GM21423 (cell line): ENCODE measurements at regions not wholly inside any gene's neighbourhood (a gene's known extent, or its start where the extent isn't known, plus 50 kb on each side); places are given as distances from the start of the nearest gene placed in this dataset.
"Not testable (repeated sequence)": the region's sequence is repeated elsewhere in the genome, so short reads cannot be mapped to it uniquely, and the experiment has no call there.

Experiments used
- ATAC-seq: cut with Tn5 transposase; IDR thresholded peaks from one replicate; pipeline ENCODE4 v1.9.1; 2021; ENCODE audit warnings: mild to moderate bottlenecking, moderate library complexity; ENCODE audit not compliant: unreplicated experiment

DNA sequence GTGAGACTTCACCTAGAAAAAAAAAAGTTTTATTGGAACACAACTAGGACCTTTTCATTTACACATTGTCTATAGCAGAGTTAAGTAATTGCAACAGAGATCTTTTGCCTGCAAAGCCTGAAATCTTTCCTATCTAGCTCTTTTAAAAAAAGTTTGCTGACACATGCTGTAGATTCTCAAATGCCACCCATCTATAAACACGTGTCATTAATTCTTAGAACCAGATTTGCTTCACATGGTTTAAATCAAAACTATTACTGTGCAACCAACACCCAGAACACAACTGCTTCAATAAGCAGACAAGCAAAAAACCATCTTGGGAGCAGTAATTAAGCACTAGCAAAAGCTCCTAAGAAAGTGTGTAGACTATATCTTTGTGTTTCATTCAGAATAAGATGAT lies 55.0 kb downstream of the OXSM start:
- no peak for ATAC-seq

DNA sequence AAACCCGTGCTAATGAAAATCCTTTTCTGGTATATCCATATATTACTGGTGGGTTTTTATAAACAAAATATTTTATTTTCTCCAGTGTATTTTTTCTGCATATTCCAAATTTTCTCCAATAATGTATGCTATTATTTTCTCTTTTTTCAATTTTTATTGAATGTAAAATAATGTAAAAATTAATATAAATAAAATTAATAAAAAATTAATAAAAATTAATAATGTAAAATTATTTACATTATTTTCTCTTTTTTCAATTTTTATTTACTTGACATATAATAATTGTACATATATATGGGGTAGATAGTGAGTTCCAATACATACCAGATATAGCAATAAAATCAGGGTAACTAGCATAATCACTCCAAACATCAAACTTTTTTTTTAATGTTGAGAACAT lies 56.4 kb downstream of the OXSM start:
- ATAC-seq, result no peak

DNA sequence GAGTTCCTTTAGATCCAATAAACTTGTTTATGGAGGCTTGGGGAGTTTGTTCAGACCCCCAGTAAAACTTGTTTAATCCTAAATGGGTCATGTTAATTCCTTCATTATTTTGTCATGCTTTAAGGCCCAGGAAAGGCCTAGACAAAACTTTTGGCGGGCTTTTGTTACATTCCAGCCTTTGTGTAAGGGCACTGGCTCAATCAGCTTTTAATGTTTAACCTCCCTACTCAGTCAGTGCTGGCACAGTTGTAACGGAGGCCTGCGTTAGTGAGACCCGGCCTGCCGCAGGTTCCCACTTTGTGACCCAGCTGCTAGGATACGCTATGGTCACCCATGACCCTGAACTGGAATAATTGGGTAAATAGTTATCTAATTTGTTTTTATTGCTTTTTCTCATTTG lies 59.2 kb downstream of the OXSM start:
- ATAC-seq, result no peak

DNA sequence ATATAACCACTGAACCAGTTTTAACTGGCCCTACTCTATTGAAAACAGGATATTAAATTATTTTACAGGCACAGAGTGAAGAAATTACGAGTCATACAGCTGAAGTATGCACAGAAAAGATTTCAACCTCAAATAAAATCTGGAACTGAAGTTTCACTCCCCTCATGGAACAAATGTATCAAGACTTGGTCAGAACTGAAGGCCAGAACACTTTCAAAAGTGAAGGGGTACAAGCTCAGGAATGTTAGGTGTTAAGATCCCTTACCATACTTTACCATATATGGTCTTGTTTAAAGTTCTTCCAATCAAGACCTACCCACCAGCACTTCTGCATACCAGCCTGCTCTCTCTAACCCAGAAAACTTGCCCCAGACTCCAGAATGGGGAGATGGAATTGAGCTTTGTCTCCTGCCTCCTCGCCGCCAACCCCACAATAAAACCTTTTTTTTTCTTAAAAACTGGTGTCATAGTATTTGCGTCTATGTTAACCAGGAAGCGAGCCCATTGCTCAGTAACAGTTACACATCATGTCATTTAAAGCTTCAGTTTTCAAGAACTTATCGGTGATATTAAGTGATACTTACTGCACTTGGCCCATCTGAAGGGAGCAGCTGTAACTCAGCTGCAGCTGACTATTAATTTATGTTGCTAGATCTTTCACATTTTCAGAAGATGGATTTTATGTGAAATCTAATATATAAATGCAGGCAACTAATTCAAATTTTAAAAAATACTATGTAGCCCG lies 59.9 kb downstream of the OXSM start:
- no peak for ATAC-seq

- not testable (repeated sequence) for ATAC-seq
Measured at GRCh38 chr3:25851693-25852259, 61.9 kb downstream of the OXSM start.

- no peak for ATAC-seq
Measured at GRCh38 chr3:25854214-25854613, 64.3 kb downstream of the OXSM start.

DNA sequence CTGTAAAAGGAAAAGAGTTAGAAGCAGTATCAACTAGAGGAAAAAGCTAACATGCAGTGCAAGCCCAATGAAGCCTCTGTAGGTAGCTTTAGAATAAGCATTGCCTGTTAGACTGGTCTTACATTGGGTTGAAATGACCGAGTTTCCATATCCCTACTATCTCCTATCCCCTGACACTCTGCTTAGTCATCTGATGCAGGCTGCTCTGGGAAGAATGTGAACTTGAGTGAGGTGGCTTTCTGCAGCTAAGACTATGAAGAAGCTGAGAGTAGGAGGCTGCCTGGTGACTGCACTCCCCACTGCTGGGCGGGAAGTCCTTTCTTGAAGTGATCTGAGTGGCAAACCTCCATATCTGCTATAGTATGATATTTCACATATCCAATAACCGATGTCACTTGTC lies 64.7 kb downstream of the OXSM start:
- ATAC-seq, result no peak

- ATAC-seq, result no peak
Measured at GRCh38 chr3:25855266-25855784, 65.4 kb downstream of the OXSM start.

GRCh38 chr3:25856902-25857518 lies 67.1 kb downstream of the OXSM start:
- ATAC-seq, result peak; percentile 87

- no peak for ATAC-seq
Measured at GRCh38 chr3:25861566-25861965, 71.7 kb downstream of the OXSM start.

GRCh38 chr3:25863011-25863415 lies 73.1 kb downstream of the OXSM start:
- ATAC-seq, result no peak

GRCh38 chr3:25863416-25863959 lies 73.6 kb downstream of the OXSM start:
- no peak for ATAC-seq

DNA sequence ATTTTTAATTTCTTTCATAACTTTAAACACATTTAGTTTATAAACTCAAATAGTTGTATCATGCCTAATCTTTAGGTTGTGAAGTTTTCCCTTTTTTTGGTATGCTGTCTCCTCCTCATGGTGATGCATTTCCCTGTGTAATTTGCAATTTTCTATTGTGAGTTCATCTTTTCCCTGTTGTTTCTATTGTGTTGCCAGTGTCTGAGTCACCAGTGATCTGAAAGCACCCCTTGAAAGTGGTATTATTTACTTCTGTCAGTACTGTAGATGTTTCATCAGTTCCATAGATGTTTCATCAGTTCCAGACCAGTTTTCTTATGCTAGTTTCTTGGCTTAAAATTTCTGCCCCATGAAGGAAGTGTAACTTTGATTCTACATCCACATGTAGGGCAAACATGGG lies 80.6 kb downstream of the OXSM start:
- no peak for ATAC-seq

DNA sequence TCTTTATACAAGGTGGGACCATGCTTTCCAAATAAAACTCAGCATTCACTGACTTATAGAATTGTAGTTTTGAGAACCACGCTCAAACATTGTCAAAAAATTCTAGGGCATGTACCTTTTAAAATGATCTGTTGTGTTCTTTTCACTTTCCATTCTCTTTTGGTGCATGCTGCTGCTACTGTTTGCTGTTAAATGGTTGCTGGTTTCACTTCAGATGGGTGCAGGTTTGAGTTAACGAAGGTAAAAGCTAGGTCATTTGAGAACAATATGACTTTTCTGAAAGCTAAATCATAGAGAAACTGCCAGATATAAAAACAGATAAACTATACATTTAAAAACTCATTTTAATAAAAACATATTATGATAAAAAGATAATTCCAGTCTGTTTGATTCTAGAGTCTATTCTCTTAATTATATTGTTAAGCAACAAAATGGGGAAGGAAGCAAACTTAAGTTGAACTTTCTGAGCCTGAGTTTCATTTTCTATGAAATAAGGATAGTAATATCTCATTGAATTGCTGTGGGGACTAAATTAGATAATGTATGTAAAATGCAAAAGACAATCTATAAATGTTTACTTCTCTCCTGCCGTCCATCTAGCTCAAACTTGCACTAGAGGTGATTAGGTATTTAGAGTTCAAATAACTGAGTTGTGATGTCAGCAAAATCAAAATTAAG lies 82.4 kb downstream of the OXSM start:
- ATAC-seq, result peak; percentile 79

GRCh38 chr3:25883492-25883891 lies 93.6 kb downstream of the OXSM start:
- no peak for ATAC-seq

DNA sequence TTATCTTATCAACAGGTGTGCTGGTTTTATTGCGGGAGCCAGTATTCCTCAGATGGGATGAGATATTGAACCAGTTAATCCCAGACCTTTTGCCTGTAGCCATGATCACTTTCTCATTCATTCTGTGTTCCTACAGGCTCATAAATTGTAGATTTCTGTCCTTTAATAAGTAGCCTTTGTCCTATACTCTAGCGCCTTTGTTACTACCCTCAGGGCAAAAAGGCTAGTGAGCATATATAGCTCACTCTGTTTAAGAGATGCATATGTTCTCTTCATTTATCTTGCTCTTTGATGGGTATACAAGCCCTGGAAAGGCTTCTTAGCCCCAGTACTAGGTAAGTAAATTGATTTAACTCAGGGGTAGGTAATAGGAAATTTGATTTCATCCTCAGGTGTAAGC lies 95.1 kb downstream of the OXSM start:
- ATAC-seq, result no peak

GRCh38 chr3:25885544-25885943 lies 95.7 kb downstream of the OXSM start:
- no peak for ATAC-seq

- ATAC-seq, result no peak
Measured at GRCh38 chr3:25887907-25888306, 98.0 kb downstream of the OXSM start.

DNA sequence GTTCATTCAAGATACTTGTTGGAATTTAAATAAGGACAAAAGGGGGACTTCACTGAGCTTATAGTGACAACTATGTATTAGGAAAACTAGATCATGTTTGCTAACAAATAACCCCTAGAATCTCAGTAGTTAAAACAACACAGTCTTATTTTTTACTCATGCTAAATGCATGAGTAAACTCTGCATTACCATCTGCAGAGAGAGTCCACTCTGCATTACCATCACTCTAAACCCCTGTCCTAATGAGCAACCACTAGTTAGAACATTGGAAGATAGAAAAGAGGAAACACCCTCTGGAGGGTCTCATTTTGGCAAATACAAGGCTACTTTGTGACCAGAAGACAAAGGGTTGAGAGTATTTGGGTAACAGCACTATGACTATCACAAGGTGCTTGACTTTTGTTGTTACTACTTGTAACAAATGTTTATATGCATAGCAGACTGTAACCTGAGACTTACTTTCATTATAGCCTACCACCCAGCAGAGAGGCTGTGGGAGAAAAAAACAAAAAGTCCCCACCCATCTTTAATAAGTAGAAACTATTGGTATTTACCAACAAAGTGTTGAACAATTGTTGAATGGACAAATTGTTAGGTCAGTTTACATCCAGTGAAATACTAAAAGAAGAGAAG lies 99.1 kb downstream of the OXSM start:
- no peak for ATAC-seq

DNA sequence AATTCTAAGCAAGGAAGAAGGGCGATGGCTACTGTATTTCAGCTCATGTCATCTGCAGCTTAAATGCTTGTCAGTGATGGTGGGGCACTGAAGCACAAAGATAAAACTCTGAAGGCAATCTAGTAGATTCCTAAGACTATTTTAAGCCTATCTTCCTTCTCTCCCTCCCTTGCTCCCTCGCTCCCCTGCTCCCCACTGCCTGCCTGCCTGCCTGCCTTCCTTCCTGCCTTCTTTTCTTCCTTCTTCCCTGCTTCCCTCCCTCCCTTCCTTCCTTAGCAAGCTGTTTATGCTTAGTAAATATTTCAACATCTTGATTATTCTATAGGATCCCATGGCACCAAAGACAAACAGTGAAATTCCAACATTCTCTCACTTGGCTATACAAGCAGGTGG lies 99.6 kb downstream of the OXSM start:
- ATAC-seq, result no peak

DNA sequence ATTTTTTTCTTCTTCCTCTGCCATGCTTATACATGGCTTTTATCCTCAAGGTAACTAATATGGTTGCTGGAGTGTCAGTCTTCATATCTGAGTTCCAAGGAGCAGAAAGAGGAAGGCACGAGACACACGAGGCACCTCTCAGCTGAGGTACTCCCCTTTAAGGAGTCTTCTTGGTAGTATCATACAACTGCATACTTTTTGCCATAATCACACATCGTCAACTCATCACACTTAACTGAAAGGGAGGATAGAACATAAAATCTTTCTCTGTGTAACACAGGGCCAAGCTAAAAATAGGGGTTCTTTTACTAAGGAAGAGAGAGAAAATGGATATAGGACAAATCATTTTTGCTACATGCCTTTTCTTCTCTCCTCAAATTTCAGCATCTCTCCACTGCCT lies 104.2 kb downstream of the OXSM start:
- ATAC-seq, result no peak
